CD4-positive, alpha-beta T cell treated with Interleukin-10 for 1 hour (primary cell): ENCODE measurements at regions not wholly inside any gene's neighbourhood (a gene's known extent, or its start where the extent isn't known, plus 50 kb on each side); places are given as distances from the start of the nearest gene placed in this dataset.

Experiments
- DNase-seq: peaks from one replicate; pipeline ENCODE4 v3.0.0-alpha.2; 2020

- DNase-seq = no peak
These were observed 254.8 kb upstream of the IRX4 start for GRCh38 chr5:2137444-2138050.

GRCh38 chr5:2136728-2137333 lies 254.1 kb upstream of the IRX4 start:
- DNase-seq = no peak

GRCh38 chr5:2135833-2136232 lies 253.1 kb upstream of the IRX4 start:
- no peak for DNase-seq

- DNase-seq = no peak
These were observed 252.6 kb upstream of the IRX4 start for GRCh38 chr5:2135354-2135753.

- no peak for DNase-seq
These were observed 252.0 kb upstream of the IRX4 start for GRCh38 chr5:2134543-2135292.

- no peak for DNase-seq
These were observed 251.2 kb upstream of the IRX4 start for GRCh38 chr5:2133936-2134335.

GRCh38 chr5:2133080-2133479 lies 250.4 kb upstream of the IRX4 start:
- no peak for DNase-seq

GRCh38 chr5:2132497-2132847 lies 249.7 kb upstream of the IRX4 start:
- no peak for DNase-seq

- DNase-seq = no peak
These were observed 249.2 kb upstream of the IRX4 start for GRCh38 chr5:2131826-2132496.

- no peak for DNase-seq
These were observed 248.5 kb upstream of the IRX4 start for GRCh38 chr5:2131196-2131595.

GRCh38 chr5:2130361-2130760 lies 247.6 kb upstream of the IRX4 start:
- DNase-seq = no peak

GRCh38 chr5:2129568-2130272 lies 247.0 kb upstream of the IRX4 start:
- no peak for DNase-seq

GRCh38 chr5:2128686-2129355 lies 246.1 kb upstream of the IRX4 start:
- DNase-seq = no peak

- DNase-seq = no peak
These were observed 243.8 kb upstream of the IRX4 start for GRCh38 chr5:2126512-2126911.

GRCh38 chr5:2125901-2126265 lies 243.2 kb upstream of the IRX4 start:
- DNase-seq = no peak

GRCh38 chr5:2125171-2125900 lies 242.6 kb upstream of the IRX4 start:
- DNase-seq = no peak

GRCh38 chr5:2124434-2125170 lies 241.9 kb upstream of the IRX4 start:
- no peak for DNase-seq

GRCh38 chr5:2123874-2124273 lies 241.1 kb upstream of the IRX4 start:
- DNase-seq = no peak

GRCh38 chr5:2120361-2120760 lies 237.6 kb upstream of the IRX4 start:
- DNase-seq = no peak

GRCh38 chr5:2119573-2119972 lies 236.8 kb upstream of the IRX4 start:
- no peak for DNase-seq
